Gastroesophageal sphincter (tissue), 4 donors: ENCODE measurements at regions not wholly inside any gene's neighbourhood (a gene's known extent, or its start where the extent isn't known, plus 50 kb on each side); places are given as distances from the start of the nearest gene placed in this dataset.

Source experiments
- ATAC-seq: fragments of 150-250 bp; one replicate; pipeline ENCODE4 v1.9.1; 2016; ENCODE audit warnings: mild to moderate bottlenecking, moderate library complexity
- H3K27ac ChIP-seq, 4 donors: fragments of 200-600 bp; sonication (generic) in 3 of 4; 1 replicate in 3 of 4; 2 replicates in 1 of 4; pipeline ENCODE4 v1.5.1; 2016 to 2019
- H3K27me3 ChIP-seq: fragments of 200-600 bp; sonication (generic); one replicate; pipeline ENCODE4 v1.5.1; 2019
- H3K36me3 ChIP-seq, 2 donors: fragments of 200-600 bp; sonication (generic); one replicate each; pipeline ENCODE4 v1.5.1; 2019; ENCODE audit warnings: control low read depth in 1 of 2
- H3K4me1 ChIP-seq, 3 donors: fragments of 200-600 bp; sonication (generic); 1 replicate in 2 of 3; 2 replicates in 1 of 3; pipeline ENCODE4 v1.5.1; 2016 to 2019; ENCODE audit warnings: control low read depth in 2 of 3
- H3K4me3 ChIP-seq, 2 donors: fragments of 200-600 bp; sonication (generic); one replicate each; pipeline ENCODE4 v1.5.1; 2019; ENCODE audit warnings: mild to moderate bottlenecking in 1 of 2, moderate library complexity in 1 of 2
- H3K9me3 ChIP-seq, 3 donors: fragments of 200-600 bp; sonication (generic); one replicate each; pipeline ENCODE4 v1.5.1; 2017 to 2019; ENCODE audit warnings: control low read depth in 2 of 3
- EP300 ChIP-seq: sonication (generic); formaldehyde crosslinking; IDR thresholded peaks from one replicate; pipeline ENCODE4 v1.6.1; 2017; ENCODE audit warnings: antibody characterized with exemption, mild to moderate bottlenecking
- POLR2A ChIP-seq, 2 donors: fragments of 450-650 bp; IDR thresholded peaks; one replicate each; pipeline ENCODE4 v1.6.1; 2017; ENCODE audit warnings: antibody characterized with exemption in 2 of 2, mild to moderate bottlenecking in 2 of 2, moderate library complexity in 1 of 2
- POLR2AphosphoS5 ChIP-seq: sonication (generic); formaldehyde crosslinking; IDR thresholded peaks from one replicate; pipeline ENCODE4 v1.6.1; 2017; ENCODE audit warnings: antibody characterized with exemption
- WGBS, 2 donors: methylation state at CpG; one replicate each; pipeline ENCODE4 v1.1.5; 2018; ENCODE audit warnings: low coverage in 1 of 2; 5-methylcytosine and 5-hydroxymethylcytosine counted together
- TF ChIP-seq, protein P1 (sequence below), 4 experiments: fragments of 200-600 bp in 2 of 4; fragments of 450-650 bp in 2 of 4; sonication (generic) in 1 of 4; IDR thresholded peaks; one replicate each; pipeline ENCODE4 v1.5.1; 2017 to 2019; ENCODE audit warnings: antibody characterized with exemption in 4 of 4, mild to moderate bottlenecking in 2 of 4, moderate library complexity in 2 of 4

DNA sequence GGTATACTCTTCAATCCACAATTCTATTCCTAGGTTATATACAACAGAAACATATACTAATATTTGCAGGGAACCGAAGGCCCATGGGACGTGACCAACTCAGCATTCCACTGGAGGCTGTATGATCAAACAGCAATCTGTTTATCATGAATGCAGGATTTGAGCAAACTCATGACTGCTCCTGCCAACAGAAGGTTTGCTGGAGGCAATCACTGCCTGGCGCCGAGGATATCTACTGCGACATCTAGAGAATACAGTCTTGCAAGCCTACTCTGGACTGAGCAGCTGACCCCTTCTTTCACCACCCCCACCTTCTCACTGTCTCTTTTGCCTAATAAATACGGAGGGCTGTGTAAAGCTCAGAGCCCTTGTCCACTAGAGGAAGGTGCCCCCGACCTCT, 90.5 kb upstream of the CDH10 start:
- TF ChIP-seq POLR2AphosphoS5, result no peak
- ATAC-seq, result no peak
- WGBS, 2 donors, result 82 to 88% methylated on average over 6 to 7 of the region's 7 CpGs
- no peaks in the 10 kb centered on the region for H3K4me1 ChIP-seq
- H3K9me3 ChIP-seq, result no peaks in the 10 kb centered on the region
- H3K27me3 ChIP-seq, result no peaks in the 10 kb centered on the region
- no peaks in the 10 kb centered on the region for H3K36me3 ChIP-seq
- H3K4me3 ChIP-seq, result no peak overlapping the region
- no peak overlapping the region for H3K27ac ChIP-seq

DNA sequence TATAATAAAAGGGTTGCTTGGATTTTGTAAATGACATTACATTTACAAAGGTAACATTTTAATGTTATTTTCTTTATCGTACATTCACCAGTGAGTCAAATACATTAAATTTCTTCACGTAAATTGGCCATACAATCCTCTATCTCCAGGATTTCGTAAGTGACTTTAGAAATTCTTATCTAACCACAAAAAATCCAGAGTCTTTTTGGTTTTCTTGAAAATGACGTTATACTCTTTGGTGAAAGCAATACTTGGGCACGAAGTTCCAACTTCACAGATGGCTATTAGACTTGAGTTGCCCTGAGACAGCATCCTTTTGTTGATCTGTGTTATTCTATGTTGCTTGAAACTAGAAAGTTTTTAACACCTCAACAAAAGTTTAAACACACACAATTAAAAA, 87.4 kb upstream of the CDH10 start:
- Histone ChIP-seq H3K27me3 (no peaks in the 10 kb centered on the region), H3K4me1 (no peaks in the 10 kb centered on the region), H3K4me3 (no peak overlapping the region), H3K36me3 (no peaks in the 10 kb centered on the region), H3K27ac (no peak overlapping the region), H3K9me3 (no peaks in the 10 kb centered on the region)
- WGBS, 2 donors, result 79 to 82% methylated on average over 5 of the region's 5 CpGs
- no peak for TF ChIP-seq POLR2A (IDR thresholded peaks at IDR 0.05)
- TF ChIP-seq EP300, result no peak
- TF ChIP-seq, protein P1, sequence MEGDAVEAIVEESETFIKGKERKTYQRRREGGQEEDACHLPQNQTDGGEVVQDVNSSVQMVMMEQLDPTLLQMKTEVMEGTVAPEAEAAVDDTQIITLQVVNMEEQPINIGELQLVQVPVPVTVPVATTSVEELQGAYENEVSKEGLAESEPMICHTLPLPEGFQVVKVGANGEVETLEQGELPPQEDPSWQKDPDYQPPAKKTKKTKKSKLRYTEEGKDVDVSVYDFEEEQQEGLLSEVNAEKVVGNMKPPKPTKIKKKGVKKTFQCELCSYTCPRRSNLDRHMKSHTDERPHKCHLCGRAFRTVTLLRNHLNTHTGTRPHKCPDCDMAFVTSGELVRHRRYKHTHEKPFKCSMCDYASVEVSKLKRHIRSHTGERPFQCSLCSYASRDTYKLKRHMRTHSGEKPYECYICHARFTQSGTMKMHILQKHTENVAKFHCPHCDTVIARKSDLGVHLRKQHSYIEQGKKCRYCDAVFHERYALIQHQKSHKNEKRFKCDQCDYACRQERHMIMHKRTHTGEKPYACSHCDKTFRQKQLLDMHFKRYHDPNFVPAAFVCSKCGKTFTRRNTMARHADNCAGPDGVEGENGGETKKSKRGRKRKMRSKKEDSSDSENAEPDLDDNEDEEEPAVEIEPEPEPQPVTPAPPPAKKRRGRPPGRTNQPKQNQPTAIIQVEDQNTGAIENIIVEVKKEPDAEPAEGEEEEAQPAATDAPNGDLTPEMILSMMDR (IDR thresholded peaks at IDR 0.05), result no peak
- no peak for TF ChIP-seq POLR2AphosphoS5
- no peak for ATAC-seq

DNA sequence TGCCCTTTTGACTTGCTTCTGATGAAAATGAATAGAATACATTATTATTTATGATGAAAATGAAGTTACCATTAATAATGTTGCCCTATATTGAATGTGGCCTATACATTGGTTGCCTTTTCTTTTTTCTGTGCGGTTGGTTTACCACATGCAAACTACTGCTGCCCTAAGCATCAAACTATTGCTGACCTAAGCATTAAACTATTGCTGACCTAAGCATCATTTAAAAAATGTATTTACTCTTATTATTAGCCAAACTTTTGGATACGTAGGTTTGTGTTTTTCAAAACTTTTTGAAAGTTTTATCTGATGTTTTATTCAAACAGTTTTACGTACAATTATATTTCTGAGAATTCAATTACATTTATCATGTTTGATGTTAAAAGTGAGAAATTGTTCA, 76.0 kb upstream of the CDH10 start:
- Histone ChIP-seq H3K36me3 (no peaks in the 10 kb centered on the region), H3K4me1 (no peaks in the 10 kb centered on the region), H3K27me3 (no peaks in the 10 kb centered on the region), H3K27ac (no peak overlapping the region), H3K9me3 (no peaks in the 10 kb centered on the region), H3K4me3 (no peak overlapping the region)
- no peak for TF ChIP-seq EP300
- no peak for TF ChIP-seq POLR2AphosphoS5
- TF ChIP-seq, protein P1 (IDR thresholded peaks at IDR 0.05), result no peak
- no peak for TF ChIP-seq POLR2A (IDR thresholded peaks at IDR 0.05)
- no peak for ATAC-seq
- WGBS, 2 donors, result 92 to 94% methylated on average over 3 of the region's 3 CpGs

DNA sequence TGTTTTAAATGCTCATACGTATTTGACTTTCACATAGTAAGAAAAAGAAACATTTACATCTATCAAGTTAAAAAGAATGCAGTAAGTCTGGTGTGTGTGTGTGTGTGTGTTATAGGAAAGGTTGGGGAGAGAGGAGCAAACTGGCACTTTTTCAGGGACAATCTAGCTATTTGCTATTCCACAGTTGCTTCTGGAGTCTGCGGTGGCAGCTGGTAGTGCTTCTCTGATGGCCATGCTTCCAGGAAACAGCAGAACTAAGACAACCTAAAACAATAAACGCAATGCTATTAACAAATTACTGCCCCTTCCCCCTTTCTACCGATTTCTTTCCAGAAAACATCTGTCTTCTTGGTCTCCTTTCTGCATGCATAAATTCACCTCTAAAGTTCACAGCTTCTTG, 70.0 kb upstream of the CDH10 start:
- H3K9me3 ChIP-seq, result peaks cover 0 to 10% (median 0%) of the 10 kb centered on the region in 3 donors
- peaks cover 0 to 4% (median 0%) of the 10 kb centered on the region in 3 donors for H3K4me1 ChIP-seq
- WGBS, 2 donors, result 4 to 8% methylated on average over 4 of the region's 4 CpGs
- ATAC-seq, result no peak
- no peaks in the 10 kb centered on the region for H3K27me3 ChIP-seq
- H3K27ac ChIP-seq, result no peak overlapping the region
- no peak overlapping the region for H3K4me3 ChIP-seq
- no peaks in the 10 kb centered on the region for H3K36me3 ChIP-seq
- no peak for TF ChIP-seq POLR2A (IDR thresholded peaks at IDR 0.05)
- TF ChIP-seq, protein P1 (IDR thresholded peaks at IDR 0.05), result no peak
- no peak for TF ChIP-seq EP300
- TF ChIP-seq POLR2AphosphoS5, result no peak

DNA sequence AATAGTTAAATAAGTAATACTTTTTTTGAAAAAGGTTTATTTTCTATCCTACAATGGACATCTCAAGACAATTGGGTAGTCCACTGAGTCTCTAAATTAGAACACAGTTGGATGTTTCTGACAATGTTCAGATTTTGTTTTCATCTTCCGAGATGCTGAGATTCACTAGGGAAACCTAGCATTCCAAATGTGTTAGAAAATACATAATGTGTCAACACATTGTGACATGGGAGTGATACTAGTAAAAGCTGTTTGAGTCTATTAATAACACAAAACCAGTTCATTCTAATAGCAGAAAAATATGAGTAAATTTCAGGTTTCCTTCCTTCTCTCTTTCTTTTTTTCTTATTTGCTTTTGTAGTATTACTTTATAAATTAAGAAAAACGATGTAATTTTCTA, 68.2 kb upstream of the CDH10 start:
- peaks cover 0 to 4% (median 0%) of the 10 kb centered on the region in 3 donors for H3K4me1 ChIP-seq
- no peaks in the 10 kb centered on the region for H3K36me3 ChIP-seq
- H3K4me3 ChIP-seq, result no peak overlapping the region
- ATAC-seq, result no peak
- WGBS, 2 donors, result 29 to 38% methylated on average over 2 of the region's 2 CpGs
- peaks cover 0 to 10% (median 0%) of the 10 kb centered on the region in 3 donors for H3K9me3 ChIP-seq
- H3K27me3 ChIP-seq, result no peaks in the 10 kb centered on the region
- no peak overlapping the region for H3K27ac ChIP-seq
- no peak for TF ChIP-seq POLR2A (IDR thresholded peaks at IDR 0.05)
- TF ChIP-seq, protein P1 (IDR thresholded peaks at IDR 0.05), result no peak
- no peak for TF ChIP-seq EP300
- no peak for TF ChIP-seq POLR2AphosphoS5
